ENCODE measurements at regions not wholly inside any gene's neighbourhood (a gene's known extent, or its start where the extent isn't known, plus 50 kb on each side); places are given as distances from the start of the nearest gene placed in this dataset.
A peak's percentile ranks its signal among the peaks of the same experiment; 100 is the strongest.

DNA sequence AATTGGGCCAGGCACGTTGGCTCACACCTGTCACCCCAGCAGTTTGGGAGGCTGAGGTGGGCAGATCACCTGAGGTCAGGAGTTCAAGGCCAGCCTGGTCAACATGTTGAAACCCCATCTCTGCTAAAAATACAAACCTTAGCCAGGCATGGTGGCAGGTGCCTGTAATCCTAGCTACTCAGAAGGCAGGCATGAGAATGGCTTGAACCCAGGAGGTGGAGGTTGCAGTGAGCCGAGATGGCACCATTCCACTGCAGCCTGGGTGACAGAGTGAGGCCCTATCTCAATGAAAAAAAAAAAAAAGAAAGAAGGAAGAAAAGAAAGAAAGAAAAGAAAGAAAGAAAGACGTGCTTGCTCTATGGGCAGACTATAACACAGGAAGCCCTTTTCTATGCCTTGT is 84.4 kb downstream of the FOXL1 start:
- DNase-seq (ENCODE audit: extremely low read depth in 1 of 11, low read depth in 9 of 11, low spot score in 4 of 11): no peak

DNA sequence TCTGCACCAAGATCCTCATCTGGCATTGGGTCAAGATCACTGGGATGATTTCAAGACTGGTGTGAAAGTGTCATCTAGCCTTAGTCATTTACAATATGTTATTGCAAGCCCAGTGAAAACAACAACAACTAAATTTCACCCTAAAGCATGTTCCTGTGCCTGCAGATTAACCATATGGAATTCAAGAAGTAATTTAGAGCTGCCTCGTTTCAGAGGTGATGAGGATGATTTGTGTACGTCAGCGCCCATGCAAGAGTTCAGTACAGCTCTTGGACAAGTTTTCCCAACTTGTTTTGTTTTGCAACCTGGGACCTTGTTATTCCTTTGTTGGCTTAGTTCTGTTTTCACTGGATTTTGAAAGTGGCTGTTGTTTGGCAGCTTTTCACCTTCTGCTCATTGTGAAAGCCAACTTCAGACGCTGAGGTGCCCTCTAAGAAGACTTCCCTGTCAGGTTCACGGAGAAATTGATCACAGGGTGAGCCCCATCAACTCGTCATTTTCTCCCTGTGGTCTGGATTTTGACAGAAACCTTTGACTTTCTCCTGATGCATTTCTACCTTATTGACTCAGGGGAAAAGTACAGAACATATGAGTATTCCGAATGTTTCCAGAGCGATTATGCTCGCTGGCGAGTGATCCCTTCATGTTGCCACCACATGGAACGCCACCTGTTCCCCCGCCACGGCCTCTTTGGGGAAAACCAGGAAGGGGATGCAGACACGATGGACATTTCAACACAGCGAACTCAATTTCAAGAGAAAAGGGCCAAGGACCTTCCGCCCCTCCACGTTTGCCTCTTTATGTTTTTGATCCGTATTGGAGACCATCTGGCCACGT is 85.6 kb downstream of the FOXL1 start:
- no peak for DNase-seq (ENCODE audit: extremely low read depth in 1 of 11, low read depth in 9 of 11, low spot score in 4 of 11)

GRCh38 chr16:86664522-86665318 is 86.4 kb downstream of the FOXL1 start:
- no peak for DNase-seq (ENCODE audit: extremely low read depth in 1 of 11, low read depth in 9 of 11, low spot score in 4 of 11)

DNA sequence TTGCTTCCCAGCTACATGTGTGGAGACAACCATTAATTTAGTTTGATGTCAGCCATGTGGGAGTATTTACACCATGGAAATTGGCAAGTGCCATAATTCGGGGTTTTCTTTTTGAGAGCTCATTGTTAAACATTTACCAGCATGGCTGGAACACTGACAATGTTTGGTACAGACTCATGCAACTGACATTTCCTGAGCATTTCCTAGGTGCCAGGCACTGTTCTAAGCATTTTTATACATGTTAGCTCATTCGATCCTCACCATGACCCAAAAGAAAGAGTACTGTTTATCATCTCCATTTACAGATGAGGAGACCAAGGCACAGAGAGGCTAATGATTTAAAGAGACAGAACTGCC is 86.9 kb downstream of the FOXL1 start:
- DNase-seq (ENCODE audit: extremely low read depth in 1 of 11, low read depth in 9 of 11, low spot score in 4 of 11): no peak

- no peak for DNase-seq (ENCODE audit: extremely low read depth in 1 of 11, low read depth in 9 of 11, low spot score in 4 of 11)
These were observed 87.6 kb downstream of the FOXL1 start for GRCh38 chr16:86665929-86666328.

GRCh38 chr16:86667035-86667434 is 88.7 kb downstream of the FOXL1 start:
- DNase-seq (ENCODE audit: extremely low read depth in 1 of 11, low read depth in 9 of 11, low spot score in 4 of 11): no peak

DNA sequence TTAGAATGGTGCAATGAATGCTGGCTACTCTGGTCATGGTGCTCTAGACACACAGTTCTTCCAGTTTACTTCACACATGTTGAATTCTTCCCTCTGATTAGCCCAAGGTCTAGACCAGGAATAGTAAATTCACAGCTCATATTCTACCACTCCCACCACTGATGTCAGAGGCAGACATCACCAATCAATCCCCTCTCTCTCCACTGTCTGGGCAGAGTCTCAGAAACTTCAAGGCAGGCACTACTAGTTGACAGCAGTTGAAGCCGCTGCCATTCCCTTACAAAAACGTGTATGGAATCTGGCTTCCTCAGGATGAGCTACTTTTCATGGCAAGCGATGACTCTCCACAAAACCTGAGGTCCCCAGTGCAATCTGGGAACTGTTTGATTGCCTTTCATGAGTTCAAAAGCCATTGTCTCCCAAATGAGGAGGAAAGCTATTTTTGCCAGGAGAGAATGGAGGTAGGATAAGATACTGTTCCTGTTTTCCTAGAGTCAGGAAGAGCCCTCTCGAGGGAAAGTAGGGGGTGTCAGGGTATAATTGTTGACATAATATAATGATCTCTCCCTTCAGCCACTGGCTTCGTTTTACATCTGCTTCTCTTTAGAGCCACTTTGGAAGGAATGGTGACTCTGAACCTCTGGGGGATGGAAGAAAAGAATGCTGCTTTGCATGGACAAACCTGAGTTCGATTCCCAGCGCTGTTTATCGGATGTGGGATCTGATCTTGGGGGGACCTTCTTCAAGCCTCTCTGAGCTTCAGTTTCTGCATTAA is 90.0 kb downstream of the FOXL1 start:
- no peak for DNase-seq (ENCODE audit: extremely low read depth in 1 of 11, low read depth in 9 of 11, low spot score in 4 of 11)

DNA sequence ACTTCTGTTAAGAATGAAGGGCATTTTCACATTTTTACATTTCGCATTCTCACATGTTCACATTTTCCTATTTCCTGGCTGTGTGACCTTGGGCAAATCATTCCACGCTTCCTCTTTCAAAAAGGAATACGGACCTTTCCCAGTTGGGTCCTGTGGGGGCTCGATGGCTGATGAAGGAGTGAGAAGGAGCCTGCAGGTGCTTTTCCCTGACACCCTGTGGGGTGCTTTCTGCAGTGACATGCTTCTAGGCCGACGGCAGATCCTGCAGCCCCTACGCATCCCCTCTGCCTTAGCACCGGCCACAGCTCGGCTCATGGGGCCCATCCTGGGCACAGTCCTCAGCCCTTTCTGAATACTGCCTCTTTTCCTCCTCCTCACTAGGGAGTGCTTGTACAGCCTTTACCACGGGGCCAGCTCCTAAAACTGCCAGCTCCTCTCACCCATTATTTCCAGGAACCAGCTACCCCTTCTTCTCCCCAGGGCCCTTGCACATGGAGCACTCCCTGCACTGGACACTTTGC is 91.0 kb downstream of the FOXL1 start:
- no peak for DNase-seq (ENCODE audit: extremely low read depth in 1 of 11, low read depth in 9 of 11, low spot score in 4 of 11)

GRCh38 chr16:86669937-86670749 is 91.8 kb downstream of the FOXL1 start:
- no peak for DNase-seq (ENCODE audit: extremely low read depth in 1 of 11, low read depth in 9 of 11, low spot score in 4 of 11)

GRCh38 chr16:86670750-86671234 is 92.4 kb downstream of the FOXL1 start:
- DNase-seq (ENCODE audit: extremely low read depth in 1 of 11, low read depth in 9 of 11, low spot score in 4 of 11): no peak

GRCh38 chr16:86671486-86672178 is 93.3 kb downstream of the FOXL1 start:
- DNase-seq (ENCODE audit: extremely low read depth in 1 of 11, low read depth in 9 of 11, low spot score in 4 of 11): peak in 10 of 11 donors; percentile 65 to 89 (median 76)

GRCh38 chr16:86672179-86672863 is 94.0 kb downstream of the FOXL1 start:
- no peak for DNase-seq (ENCODE audit: extremely low read depth in 1 of 11, low read depth in 9 of 11, low spot score in 4 of 11)

DNA sequence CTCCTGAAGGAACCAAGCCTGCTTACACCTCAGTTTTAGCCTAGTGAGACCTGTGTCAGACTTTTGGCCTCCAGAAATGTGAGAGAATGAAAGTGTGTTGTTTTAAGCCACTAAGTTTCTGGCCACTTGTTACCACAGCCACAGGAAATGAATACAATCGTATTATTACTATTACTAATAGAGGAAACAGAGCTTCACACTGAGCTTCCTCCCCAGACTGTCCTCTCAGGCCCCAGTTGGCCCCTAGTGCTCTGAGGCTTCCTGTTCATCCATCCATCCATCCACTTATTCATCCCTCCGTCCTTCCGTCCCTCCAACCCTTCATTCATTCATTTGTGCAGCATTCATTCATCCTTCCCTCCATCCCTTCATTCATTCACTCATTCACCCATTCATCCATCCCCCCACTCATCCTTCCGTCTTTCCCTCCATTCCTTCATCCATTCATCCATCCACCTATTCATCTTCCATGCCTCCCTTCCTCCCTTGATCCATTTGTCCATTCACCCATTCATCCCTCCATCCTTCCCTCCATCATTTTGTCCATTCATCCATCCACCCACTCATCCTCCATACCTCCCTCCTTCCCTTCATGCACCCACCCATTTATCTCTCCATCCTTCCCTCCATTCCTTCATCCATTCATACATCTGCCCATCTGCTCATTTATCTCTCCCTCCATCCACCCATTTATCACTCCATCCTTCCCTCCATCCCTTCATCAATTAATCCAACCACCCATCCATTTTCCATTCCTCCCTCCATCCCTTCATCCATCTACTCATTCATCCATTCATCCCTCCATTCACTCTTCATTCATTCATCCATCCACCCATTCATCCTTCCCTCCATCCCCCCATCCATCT is 95.0 kb downstream of the FOXL1 start:
- DNase-seq (ENCODE audit: extremely low read depth in 1 of 11, low read depth in 9 of 11, low spot score in 4 of 11): no peak

DNA sequence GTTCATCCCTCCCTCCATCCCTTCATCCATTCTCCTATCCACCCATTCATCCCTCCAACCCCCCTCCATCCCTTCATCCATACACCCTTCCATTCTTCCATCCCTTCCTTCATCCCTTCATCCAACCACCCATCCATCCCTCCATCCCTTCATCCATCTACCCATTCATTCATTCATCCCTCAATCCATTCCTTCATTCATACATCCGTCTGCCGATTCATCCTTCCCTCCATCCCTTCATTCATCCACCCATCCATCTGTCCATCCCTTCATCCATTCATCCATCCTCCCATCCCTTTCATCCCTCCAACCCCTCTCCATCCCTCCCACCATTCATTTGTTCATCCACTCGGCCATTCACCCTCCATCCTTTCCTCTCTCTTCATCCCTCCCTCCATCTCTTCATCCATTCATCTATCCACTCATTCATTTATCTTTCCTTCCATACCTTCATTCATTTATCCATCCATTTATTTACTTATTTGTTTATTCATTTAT is 95.7 kb downstream of the FOXL1 start:
- DNase-seq (ENCODE audit: extremely low read depth in 1 of 11, low read depth in 9 of 11, low spot score in 4 of 11): no peak

DNA sequence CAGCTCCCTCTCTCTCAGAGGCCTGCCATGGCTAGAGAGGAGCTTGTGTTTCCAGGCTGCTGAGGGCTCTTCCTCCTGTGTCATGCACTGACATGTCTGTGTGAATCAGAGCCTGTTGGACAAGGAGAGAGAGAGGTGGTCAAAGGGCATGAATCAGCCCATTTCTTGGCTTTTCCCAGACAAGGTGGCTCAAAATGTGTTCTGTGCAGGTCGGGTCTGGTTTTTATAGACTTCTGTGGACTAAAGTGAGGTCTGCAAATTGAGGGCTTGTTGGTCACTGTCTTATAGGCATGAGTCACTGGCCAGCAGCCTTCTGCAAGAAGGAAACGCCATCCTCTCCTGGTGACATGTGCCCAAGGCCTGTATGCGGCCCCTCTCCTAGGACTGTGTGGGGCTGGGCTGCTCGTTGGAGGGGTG is 97.9 kb downstream of the FOXL1 start:
- DNase-seq (ENCODE audit: extremely low read depth in 1 of 11, low read depth in 9 of 11, low spot score in 4 of 11): no peak

- no peak for DNase-seq (ENCODE audit: extremely low read depth in 1 of 11, low read depth in 9 of 11, low spot score in 4 of 11)
These were observed 101.1 kb downstream of the FOXL1 start for GRCh38 chr16:86679490-86679889.
